BE2C (cell line): ENCODE measurements at regions not wholly inside any gene's neighbourhood (a gene's known extent, or its start where the extent isn't known, plus 50 kb on each side); places are given as distances from the start of the nearest gene placed in this dataset.

ENCODE experiments used
- DNase-seq: peaks from one replicate; pipeline ENCODE4 v3.0.0-alpha.2; 2020
- H3K27me3 ChIP-seq: fragments of 250-450 bp; sonication (Bioruptor Pico); 2 replicates; pipeline ENCODE4 v1.5.1; 2020; ENCODE audit warnings: mild to moderate bottlenecking
- H3K36me3 ChIP-seq: fragments of 250-450 bp; sonication (Bioruptor Pico); 2 replicates; pipeline ENCODE4 v1.5.1; 2020; ENCODE audit warnings: mild to moderate bottlenecking
- H3K4me1 ChIP-seq: fragments of 250-450 bp; sonication (Bioruptor Pico); 2 replicates; pipeline ENCODE4 v1.5.1; 2020
- H3K4me3 ChIP-seq: 2 replicates; pipeline ENCODE4 v1.5.1; 2011; ENCODE audit warnings: low read depth, low read length
- H3K9me3 ChIP-seq: fragments of 250-450 bp; sonication (Bioruptor Pico); 2 replicates; pipeline ENCODE4 v1.5.1; 2020
- CTCF ChIP-seq: IDR thresholded peaks from 2 replicates; pipeline ENCODE4 v1.5.1; 2012; ENCODE audit warnings: mild to moderate bottlenecking, low read depth, low read length

GRCh38 chr1:147843486-147843885, 59.1 kb upstream of the GJA8 start:
- no peaks in the 10 kb centered on the region for H3K9me3 ChIP-seq
- no peaks in the 10 kb centered on the region for H3K36me3 ChIP-seq
- TF ChIP-seq CTCF: no peak
- peaks cover 1% of the 10 kb centered on the region; the same call in 1 of the 2 replicates for H3K27me3 ChIP-seq
- DNase-seq: no peak
- no peak overlapping the region for H3K4me3 ChIP-seq
- no peaks in the 10 kb centered on the region for H3K4me1 ChIP-seq

GRCh38 chr1:147847831-147848230, 54.8 kb upstream of the GJA8 start:
- H3K4me1 ChIP-seq: no peaks in the 10 kb centered on the region
- DNase-seq: no peak
- TF ChIP-seq CTCF: no peak

GRCh38 chr1:147849098-147849895, 53.3 kb upstream of the GJA8 start:
- no peak for DNase-seq
- Histone ChIP-seq H3K27me3 (peaks cover 3% of the 10 kb centered on the region; the same call in 1 of the 2 replicates), H3K4me1 (no peaks in the 10 kb centered on the region), H3K9me3 (no peaks in the 10 kb centered on the region), H3K4me3 (no peak overlapping the region), H3K36me3 (no peaks in the 10 kb centered on the region)
- no peak for TF ChIP-seq CTCF

More at GRCh38 chr1:147847831-147848230, 54.8 kb upstream of the GJA8 start:
- no peaks in the 10 kb centered on the region for H3K9me3 ChIP-seq
- H3K4me3 ChIP-seq: no peak overlapping the region
- no peaks in the 10 kb centered on the region for H3K36me3 ChIP-seq
- peaks cover 3% of the 10 kb centered on the region; the same call in 1 of the 2 replicates for H3K27me3 ChIP-seq

GRCh38 chr1:147850737-147851136, 51.9 kb upstream of the GJA8 start:
- H3K4me1 ChIP-seq: no peaks in the 10 kb centered on the region
- no peak for TF ChIP-seq CTCF
- H3K36me3 ChIP-seq: no peaks in the 10 kb centered on the region
- H3K27me3 ChIP-seq: peaks cover 3% of the 10 kb centered on the region; the same call in 1 of the 2 replicates
- H3K9me3 ChIP-seq: no peaks in the 10 kb centered on the region
- no peak for DNase-seq
- no peak overlapping the region for H3K4me3 ChIP-seq

- Histone ChIP-seq H3K4me3 (no peak overlapping the region), H3K36me3 (no peaks in the 10 kb centered on the region), H3K27me3 (peaks cover 3% of the 10 kb centered on the region; the same call in 1 of the 2 replicates), H3K9me3 (no peaks in the 10 kb centered on the region), H3K4me1 (no peaks in the 10 kb centered on the region)
- no peak for TF ChIP-seq CTCF
- DNase-seq: no peak
Measured at GRCh38 chr1:147851149-147851548, 51.4 kb upstream of the GJA8 start.

- no peak overlapping the region for H3K4me3 ChIP-seq
- H3K36me3 ChIP-seq: no peaks in the 10 kb centered on the region
- peaks cover 3% of the 10 kb centered on the region; the same call in 1 of the 2 replicates for H3K27me3 ChIP-seq
- no peak for TF ChIP-seq CTCF
- DNase-seq: no peak
- no peaks in the 10 kb centered on the region for H3K4me1 ChIP-seq
- no peaks in the 10 kb centered on the region for H3K9me3 ChIP-seq
Measured at GRCh38 chr1:147852706-147853225, 49.8 kb upstream of the GJA8 start.
